Upper lobe of left lung (tissue), 6 donors: ENCODE measurements at regions not wholly inside any gene's neighbourhood (a gene's known extent, or its start where the extent isn't known, plus 50 kb on each side); places are given as distances from the start of the nearest gene placed in this dataset.

Experiments
- ATAC-seq, 2 donors: fragments of 200-7000 bp; cut with Tn5 transposase; one replicate each; pipeline ENCODE4 v1.9.1; 2022; ENCODE audit warnings: mild to moderate bottlenecking in 2 of 2, moderate library complexity in 2 of 2; ENCODE audit not compliant: low FRiP score in 2 of 2
- DNase-seq, 2 donors: peaks; one replicate each; pipeline ENCODE4 v3.0.0-alpha.2; 2019 to 2020
- H3K27ac ChIP-seq, 4 donors: fragments of 200-600 bp; sonication (generic); one replicate each; pipeline ENCODE4 v1.5.1; 2016 to 2019
- H3K27me3 ChIP-seq, 4 donors: fragments of 200-600 bp; sonication (generic); one replicate each; pipeline ENCODE4 v1.5.1; 2017 to 2019
- H3K36me3 ChIP-seq, 4 donors: fragments of 200-600 bp; sonication (generic); one replicate each; pipeline ENCODE4 v1.5.1; 2016 to 2019
- H3K4me1 ChIP-seq, 4 donors: fragments of 200-600 bp; sonication (generic); one replicate each; pipeline ENCODE4 v1.5.1; 2018 to 2019
- H3K4me3 ChIP-seq, 4 donors: fragments of 200-600 bp; sonication (generic); one replicate each; pipeline ENCODE4 v1.5.1; 2017 to 2019; ENCODE audit warnings: mild to moderate bottlenecking in 2 of 4, moderate library complexity in 1 of 4
- H3K9me3 ChIP-seq, 4 donors: fragments of 200-600 bp; sonication (generic); one replicate each; pipeline ENCODE4 v1.5.1; 2018 to 2019
- EP300 ChIP-seq, 4 donors: sonication (generic); formaldehyde crosslinking; IDR thresholded peaks; one replicate each; pipeline ENCODE4 v1.5.1; 2017; ENCODE audit warnings: antibody characterized with exemption in 4 of 4, control low read depth in 2 of 4
- POLR2A ChIP-seq, 4 donors: fragments of 450-650 bp; IDR thresholded peaks; one replicate each; pipeline ENCODE4 v1.5.1; 2016 to 2017; ENCODE audit warnings: antibody characterized with exemption in 4 of 4, mild to moderate bottlenecking in 2 of 4
- POLR2AphosphoS5 ChIP-seq, 2 donors: sonication (generic); formaldehyde crosslinking; IDR thresholded peaks; one replicate each; pipeline ENCODE4 v1.5.1; 2017; ENCODE audit warnings: antibody characterized with exemption in 2 of 2
- WGBS, 2 donors: methylation state at CpG; one replicate each; pipeline ENCODE4 v1.1.5; 2017 to 2018; 5-methylcytosine and 5-hydroxymethylcytosine counted together
- TF ChIP-seq, protein P1 (sequence below), 6 experiments: fragments of 450-650 bp in 4 of 6; fragments of 200-600 bp in 2 of 6; sonication (generic) in 2 of 6; IDR thresholded peaks; one replicate each; pipeline ENCODE4 v1.5.1; 2016 to 2019; ENCODE audit warnings: antibody characterized with exemption in 6 of 6
- donor health status: DM: no; HTN: no; CAD: no; lungs with moderate emphysema.
- donor health status: DM: no; HTN: yes; CAD: no; lungs with severe emphysema.

- 89 to 90% methylated on average over 4 of the region's 4 CpGs for WGBS, 2 donors
- Histone ChIP-seq H3K27me3 (no peaks in the 10 kb centered on the region), H3K27ac (no peak overlapping the region), H3K4me3 (no peak overlapping the region), H3K9me3 (no peaks in the 10 kb centered on the region), H3K4me1 (peaks cover 0 to 6% (median 0%) of the 10 kb centered on the region in 4 donors), H3K36me3 (no peaks in the 10 kb centered on the region)
- no peak for DNase-seq
- no peak for ATAC-seq
- TF ChIP-seq EP300 (IDR thresholded peaks at IDR 0.05) (no peak), POLR2AphosphoS5 (IDR thresholded peaks at IDR 0.05) (no peak), POLR2A (IDR thresholded peaks at IDR 0.05) (no peak)
- TF ChIP-seq, protein P1, sequence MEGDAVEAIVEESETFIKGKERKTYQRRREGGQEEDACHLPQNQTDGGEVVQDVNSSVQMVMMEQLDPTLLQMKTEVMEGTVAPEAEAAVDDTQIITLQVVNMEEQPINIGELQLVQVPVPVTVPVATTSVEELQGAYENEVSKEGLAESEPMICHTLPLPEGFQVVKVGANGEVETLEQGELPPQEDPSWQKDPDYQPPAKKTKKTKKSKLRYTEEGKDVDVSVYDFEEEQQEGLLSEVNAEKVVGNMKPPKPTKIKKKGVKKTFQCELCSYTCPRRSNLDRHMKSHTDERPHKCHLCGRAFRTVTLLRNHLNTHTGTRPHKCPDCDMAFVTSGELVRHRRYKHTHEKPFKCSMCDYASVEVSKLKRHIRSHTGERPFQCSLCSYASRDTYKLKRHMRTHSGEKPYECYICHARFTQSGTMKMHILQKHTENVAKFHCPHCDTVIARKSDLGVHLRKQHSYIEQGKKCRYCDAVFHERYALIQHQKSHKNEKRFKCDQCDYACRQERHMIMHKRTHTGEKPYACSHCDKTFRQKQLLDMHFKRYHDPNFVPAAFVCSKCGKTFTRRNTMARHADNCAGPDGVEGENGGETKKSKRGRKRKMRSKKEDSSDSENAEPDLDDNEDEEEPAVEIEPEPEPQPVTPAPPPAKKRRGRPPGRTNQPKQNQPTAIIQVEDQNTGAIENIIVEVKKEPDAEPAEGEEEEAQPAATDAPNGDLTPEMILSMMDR (IDR thresholded peaks at IDR 0.05): no peak
Measured at GRCh38 chr5:159417170-159417569, 86.9 kb upstream of the IL12B start.

GRCh38 chr5:159419576-159419975 lies 89.3 kb upstream of the IL12B start:
- no peak for DNase-seq
- H3K4me3 ChIP-seq: no peak overlapping the region
- 54 to 71% methylated on average over 4 to 5 of the region's 5 CpGs for WGBS, 2 donors

DNA sequence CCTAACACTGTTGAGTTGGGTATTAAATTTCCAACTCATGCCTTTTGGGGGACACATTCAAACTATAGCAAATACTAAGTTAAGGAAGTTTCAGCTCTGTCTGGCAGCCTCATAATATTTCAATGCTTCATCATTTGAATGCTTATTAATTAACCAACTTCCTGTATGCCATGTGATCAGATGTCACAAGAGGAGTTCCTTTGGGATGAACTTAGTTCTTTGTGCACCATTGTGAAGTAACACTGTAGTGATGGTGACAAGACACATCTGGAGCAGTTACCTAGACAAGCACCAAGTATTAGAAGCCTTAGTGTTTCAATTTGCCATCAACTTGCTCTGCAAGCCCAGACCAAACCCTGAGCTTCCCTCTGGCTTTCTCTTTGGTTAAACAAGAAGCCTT lies 90.7 kb upstream of the IL12B start:
- Histone ChIP-seq H3K27me3 (no peaks in the 10 kb centered on the region), H3K36me3 (no peaks in the 10 kb centered on the region), H3K4me3 (no peak overlapping the region), H3K4me1 (no peaks in the 10 kb centered on the region), H3K27ac (no peak overlapping the region), H3K9me3 (no peaks in the 10 kb centered on the region)
- no peak for DNase-seq
- TF ChIP-seq POLR2AphosphoS5 (IDR thresholded peaks at IDR 0.05): peak in 1 of 2 donors; percentile 86
- TF ChIP-seq EP300 (IDR thresholded peaks at IDR 0.05): no peak
- ATAC-seq: no peak

More at GRCh38 chr5:159419576-159419975, 89.3 kb upstream of the IL12B start:
- no peak overlapping the region for H3K27ac ChIP-seq
- H3K4me1 ChIP-seq: no peaks in the 10 kb centered on the region
- no peak for TF ChIP-seq EP300 (IDR thresholded peaks at IDR 0.05)
- TF ChIP-seq, protein P1 (IDR thresholded peaks at IDR 0.05): no peak
- TF ChIP-seq POLR2A (IDR thresholded peaks at IDR 0.05): no peak
- no peak for TF ChIP-seq POLR2AphosphoS5 (IDR thresholded peaks at IDR 0.05)
- ATAC-seq: no peak
- no peaks in the 10 kb centered on the region for H3K27me3 ChIP-seq
- H3K36me3 ChIP-seq: no peaks in the 10 kb centered on the region
- H3K9me3 ChIP-seq: no peaks in the 10 kb centered on the region

DNA sequence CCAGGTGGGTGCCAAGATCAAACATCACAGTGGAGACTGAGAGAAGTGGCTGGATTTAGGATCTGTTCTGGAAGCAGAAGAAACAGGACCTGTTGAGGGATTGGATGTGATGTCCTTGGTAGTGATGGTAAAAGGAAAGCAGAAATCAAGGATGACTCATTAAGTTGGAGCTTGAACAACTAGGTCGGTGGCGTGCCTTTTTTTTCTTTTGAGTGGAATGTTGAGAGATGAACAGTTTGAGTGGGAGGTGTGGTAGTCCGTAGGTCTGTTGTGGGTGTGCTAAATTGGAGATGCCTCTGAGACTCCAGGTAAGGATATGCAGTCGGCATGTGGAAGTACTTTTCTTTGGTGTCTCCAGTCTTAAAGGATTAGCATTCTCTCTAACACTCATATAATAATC lies 92.1 kb upstream of the IL12B start:
- no peaks in the 10 kb centered on the region for H3K27me3 ChIP-seq
- H3K9me3 ChIP-seq: no peaks in the 10 kb centered on the region
- H3K27ac ChIP-seq: no peak overlapping the region
- 69 to 73% methylated on average over 4 of the region's 4 CpGs for WGBS, 2 donors
- H3K4me1 ChIP-seq: no peaks in the 10 kb centered on the region
- no peak overlapping the region for H3K4me3 ChIP-seq
- H3K36me3 ChIP-seq: no peaks in the 10 kb centered on the region
- ATAC-seq (peak in 1 of 2 donors; percentile 51), DNase-seq (no peak)
- no peak for TF ChIP-seq POLR2AphosphoS5 (IDR thresholded peaks at IDR 0.05)
- no peak for TF ChIP-seq EP300 (IDR thresholded peaks at IDR 0.05)

GRCh38 chr5:159422910-159423309 lies 92.6 kb upstream of the IL12B start:
- 87 to 96% methylated on average over 2 of the region's 2 CpGs for WGBS, 2 donors
- no peaks in the 10 kb centered on the region for H3K9me3 ChIP-seq
- no peaks in the 10 kb centered on the region for H3K36me3 ChIP-seq
- no peak overlapping the region for H3K4me3 ChIP-seq
- H3K27ac ChIP-seq: no peak overlapping the region
- no peak for ATAC-seq
- DNase-seq: no peak
- no peaks in the 10 kb centered on the region for H3K27me3 ChIP-seq
- no peaks in the 10 kb centered on the region for H3K4me1 ChIP-seq
- TF ChIP-seq POLR2AphosphoS5 (IDR thresholded peaks at IDR 0.05): no peak
- TF ChIP-seq, protein P1 (IDR thresholded peaks at IDR 0.05): no peak

- Histone ChIP-seq H3K27me3 (no peaks in the 10 kb centered on the region), H3K4me3 (no peak overlapping the region), H3K36me3 (no peaks in the 10 kb centered on the region), H3K27ac (no peak overlapping the region), H3K9me3 (no peaks in the 10 kb centered on the region), H3K4me1 (no peaks in the 10 kb centered on the region)
- ATAC-seq: no peak
- TF ChIP-seq, protein P1 (IDR thresholded peaks at IDR 0.05): no peak
- TF ChIP-seq POLR2A (IDR thresholded peaks at IDR 0.05) (no peak), EP300 (IDR thresholded peaks at IDR 0.05) (no peak), POLR2AphosphoS5 (IDR thresholded peaks at IDR 0.05) (no peak)
- WGBS, 2 donors: 82 to 89% methylated on average over 6 of the region's 6 CpGs
- DNase-seq: no peak
Measured at GRCh38 chr5:159424123-159424522, 93.8 kb upstream of the IL12B start.
